ENCODE measurements at regions not wholly inside any gene's neighbourhood (a gene's known extent, or its start where the extent isn't known, plus 50 kb on each side); places are given as distances from the start of the nearest gene placed in this dataset.
A peak's percentile ranks its signal among the peaks of the same experiment; 100 is the strongest.

DNA sequence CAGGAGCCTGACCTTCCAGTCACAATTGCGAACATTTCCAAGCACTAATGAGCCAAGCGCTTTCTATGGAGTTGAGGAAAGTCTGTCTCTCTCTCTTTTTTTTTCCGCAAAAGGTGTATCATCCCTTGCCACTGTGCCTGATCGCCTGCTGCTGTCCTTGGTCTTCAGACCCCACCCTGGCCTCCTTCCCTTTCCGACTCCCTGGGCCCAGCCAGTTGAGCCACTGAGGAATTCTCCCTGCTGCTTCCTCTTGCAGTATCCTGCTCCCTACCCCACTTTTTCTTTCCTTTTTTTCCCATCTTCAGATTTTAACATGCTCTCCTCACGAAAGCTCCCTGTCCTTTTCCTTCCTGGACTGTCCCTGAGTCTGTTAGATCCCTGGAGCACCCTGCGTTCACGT is 396.5 kb upstream of the C2CD4B start:
- no peaks in the 10 kb centered on the region for H4K20me1 ChIP-seq (ENCODE audit: control insufficient read depth, extremely low read depth, insufficient read depth, low read length)
- no peak overlapping the region for H3K9ac ChIP-seq (ENCODE audit: control insufficient read depth, extremely low read depth, insufficient read depth, low read length)
- TF ChIP-seq EZH2 (IDR thresholded peaks at IDR 0.05; ENCODE audit: low read length) = no peak
- TF ChIP-seq CTCF (optimal IDR thresholded peaks at IDR 0.05 in 1 of 3, IDR thresholded peaks at IDR 0.05 in 1 of 3, conservative IDR thresholded peaks at IDR 0.05 in 1 of 3; ENCODE audit: extremely low read depth in 1 of 3, insufficient read depth in 2 of 3, low read length in 3 of 3) = no peak
- no peaks in the 10 kb centered on the region for H3K9me3 ChIP-seq (ENCODE audit: control insufficient read depth, low read depth, low read length)
- FAIRE-seq (no peak), DNase-seq (ENCODE audit: low read depth, low spot score) (no peak)
- no peaks in the 10 kb centered on the region for H3K27me3 ChIP-seq (ENCODE audit: control insufficient read depth, extremely low read depth, insufficient read depth, low read length)
- dilution Hi-C loops (cut with MboI; ENCODE audit: extremely low pct_ligation_motif_present, low sequenced_read_pairs) = no loop called here
- H3K4me3 ChIP-seq (ENCODE audit: control insufficient read depth in 2 of 3, extremely low read depth in 1 of 3, insufficient read depth in 2 of 3, low read depth in 1 of 3, low read length in 3 of 3) = peak overlapping the region in 1 of 3 experiments; percentile 1
- peak overlapping the region; percentile 4 for H3K4me2 ChIP-seq (ENCODE audit: control insufficient read depth, extremely low read depth, insufficient read depth, low read depth, low read length)
- H3K4me1 ChIP-seq (ENCODE audit: control insufficient read depth, extremely low read depth, insufficient read depth, low read length) = peaks cover 7% of the 10 kb centered on the region
- H3K79me2 ChIP-seq (ENCODE audit: control insufficient read depth, insufficient read depth, low read length) = no peaks in the 10 kb centered on the region
- H3K27ac ChIP-seq (ENCODE audit: control insufficient read depth, insufficient read depth, low read length) = no peak overlapping the region
- H3K36me3 ChIP-seq (ENCODE audit: control insufficient read depth in 2 of 2, extremely low read depth in 1 of 2, insufficient read depth in 2 of 2, low read length in 2 of 2) = no peaks in the 10 kb centered on the region
- no peaks in the 10 kb centered on the region for H3K9me1 ChIP-seq (ENCODE audit: control insufficient read depth, extremely low read depth, insufficient read depth, low read length)
- H2AFZ ChIP-seq (ENCODE audit: control insufficient read depth, low read length) = no peak overlapping the region

- Histone ChIP-seq H3K79me2 (ENCODE audit: control insufficient read depth, insufficient read depth, low read length) (no peaks in the 10 kb centered on the region), H2AFZ (ENCODE audit: control insufficient read depth, low read length) (no peak overlapping the region), H3K4me3 (ENCODE audit: control insufficient read depth in 2 of 3, extremely low read depth in 1 of 3, insufficient read depth in 2 of 3, low read depth in 1 of 3, low read length in 3 of 3) (no peak overlapping the region), H3K27me3 (ENCODE audit: control insufficient read depth, extremely low read depth, insufficient read depth, low read length) (no peaks in the 10 kb centered on the region), H3K9me3 (ENCODE audit: control insufficient read depth, low read depth, low read length) (no peaks in the 10 kb centered on the region), H3K9ac (ENCODE audit: control insufficient read depth, extremely low read depth, insufficient read depth, low read length) (no peak overlapping the region), H3K9me1 (ENCODE audit: control insufficient read depth, extremely low read depth, insufficient read depth, low read length) (no peaks in the 10 kb centered on the region), H3K4me1 (ENCODE audit: control insufficient read depth, extremely low read depth, insufficient read depth, low read length) (peaks cover 7% of the 10 kb centered on the region), H4K20me1 (ENCODE audit: control insufficient read depth, extremely low read depth, insufficient read depth, low read length) (no peaks in the 10 kb centered on the region), H3K36me3 (ENCODE audit: control insufficient read depth in 2 of 2, extremely low read depth in 1 of 2, insufficient read depth in 2 of 2, low read length in 2 of 2) (no peaks in the 10 kb centered on the region), H3K27ac (ENCODE audit: control insufficient read depth, insufficient read depth, low read length) (no peak overlapping the region), H3K4me2 (ENCODE audit: control insufficient read depth, extremely low read depth, insufficient read depth, low read depth, low read length) (no peak overlapping the region)
- TF ChIP-seq EZH2 (IDR thresholded peaks at IDR 0.05; ENCODE audit: low read length) = no peak
- TF ChIP-seq CTCF (optimal IDR thresholded peaks at IDR 0.05 in 1 of 3, IDR thresholded peaks at IDR 0.05 in 1 of 3, conservative IDR thresholded peaks at IDR 0.05 in 1 of 3; ENCODE audit: extremely low read depth in 1 of 3, insufficient read depth in 2 of 3, low read length in 3 of 3) = no peak
- dilution Hi-C loops (cut with MboI; ENCODE audit: extremely low pct_ligation_motif_present, low sequenced_read_pairs) = no loop called here
- DNase-seq (ENCODE audit: low read depth, low spot score) (no peak), FAIRE-seq (no peak)
These were observed 400.0 kb upstream of the C2CD4B start for GRCh38 chr15:62564886-62565633.

Data from keratinocyte (primary cell).